Stimulated activated CD8-positive, alpha-beta memory T cell treated with anti-CD3 and anti-CD28 coated beads, Interleukin-2, amount 100 ng/mL, for 1 hour (primary cell): ENCODE measurements at regions not wholly inside any gene's neighbourhood (a gene's known extent, or its start where the extent isn't known, plus 50 kb on each side); places are given as distances from the start of the nearest gene placed in this dataset.
"Not testable (repeated sequence)": the region's sequence is repeated elsewhere in the genome, so short reads cannot be mapped to it uniquely, and the experiment has no call there.

ENCODE experiments used
- DNase-seq, 2 donors: peaks; one replicate each; pipeline ENCODE4 v3.0.0-alpha.2; 2020; ENCODE audit warnings: low read depth in 2 of 2

- no peak for DNase-seq
Measured at GRCh38 chr4:17010426-17011087, 112.1 kb upstream of the LDB2 start.

GRCh38 chr4:17009871-17010367 lies 111.5 kb upstream of the LDB2 start:
- DNase-seq = no peak

- no peak for DNase-seq
Measured at GRCh38 chr4:17008834-17009345, 110.4 kb upstream of the LDB2 start.

- DNase-seq = not testable (repeated sequence)
Measured at GRCh38 chr4:17003606-17004392, 105.4 kb upstream of the LDB2 start.

GRCh38 chr4:16995451-16995850 lies 97.0 kb upstream of the LDB2 start:
- no peak for DNase-seq

- no peak for DNase-seq
Measured at GRCh38 chr4:16993956-16994840, 95.8 kb upstream of the LDB2 start.

GRCh38 chr4:16992566-16993225 lies 94.3 kb upstream of the LDB2 start:
- DNase-seq = no peak

GRCh38 chr4:16991450-16991849 lies 93.0 kb upstream of the LDB2 start:
- DNase-seq = no peak

- DNase-seq = no peak
Measured at GRCh38 chr4:16989371-16989770, 90.9 kb upstream of the LDB2 start.

GRCh38 chr4:16988814-16989213 lies 90.4 kb upstream of the LDB2 start:
- no peak for DNase-seq

GRCh38 chr4:16977081-16977480 lies 78.6 kb upstream of the LDB2 start:
- DNase-seq = no peak

- DNase-seq = no peak
Measured at GRCh38 chr4:16969696-16970135, 71.3 kb upstream of the LDB2 start.

- no peak for DNase-seq
Measured at GRCh38 chr4:16967722-16968121, 69.3 kb upstream of the LDB2 start.

GRCh38 chr4:16959305-16959704 lies 60.9 kb upstream of the LDB2 start:
- DNase-seq = no peak

- no peak for DNase-seq
Measured at GRCh38 chr4:16952896-16953630, 54.6 kb upstream of the LDB2 start.

GRCh38 chr4:16952462-16952871 lies 54.0 kb upstream of the LDB2 start:
- DNase-seq = no peak
